ENCODE measurements at regions not wholly inside any gene's neighbourhood (a gene's known extent, or its start where the extent isn't known, plus 50 kb on each side); places are given as distances from the start of the nearest gene placed in this dataset.

- Histone ChIP-seq H3K79me2 (ENCODE audit: control insufficient read depth, insufficient read depth, low read length) (no peaks in the 10 kb centered on the region), H3K27ac (ENCODE audit: control insufficient read depth, insufficient read depth, low read length) (no peak overlapping the region), H3K9ac (ENCODE audit: control insufficient read depth, extremely low read depth, insufficient read depth, low read length) (no peak overlapping the region), H3K4me3 (ENCODE audit: control insufficient read depth in 2 of 3, extremely low read depth in 1 of 3, insufficient read depth in 2 of 3, low read depth in 1 of 3, low read length in 3 of 3) (no peak overlapping the region), H3K9me3 (ENCODE audit: control insufficient read depth, low read depth, low read length) (no peaks in the 10 kb centered on the region), H3K36me3 (ENCODE audit: control insufficient read depth in 2 of 2, extremely low read depth in 1 of 2, insufficient read depth in 2 of 2, low read length in 2 of 2) (no peaks in the 10 kb centered on the region), H3K27me3 (ENCODE audit: control insufficient read depth, extremely low read depth, insufficient read depth, low read length) (no peaks in the 10 kb centered on the region), H3K4me2 (ENCODE audit: control insufficient read depth, extremely low read depth, insufficient read depth, low read depth, low read length) (no peak overlapping the region), H4K20me1 (ENCODE audit: control insufficient read depth, extremely low read depth, insufficient read depth, low read length) (no peaks in the 10 kb centered on the region), H2AFZ (ENCODE audit: control insufficient read depth, low read length) (no peak overlapping the region), H3K4me1 (ENCODE audit: control insufficient read depth, extremely low read depth, insufficient read depth, low read length) (no peaks in the 10 kb centered on the region), H3K9me1 (ENCODE audit: control insufficient read depth, extremely low read depth, insufficient read depth, low read length) (no peaks in the 10 kb centered on the region)
- TF ChIP-seq CTCF (optimal IDR thresholded peaks at IDR 0.05 in 1 of 3, IDR thresholded peaks at IDR 0.05 in 1 of 3, conservative IDR thresholded peaks at IDR 0.05 in 1 of 3; ENCODE audit: extremely low read depth in 1 of 3, insufficient read depth in 2 of 3, low read length in 3 of 3), result no peak
- TF ChIP-seq EZH2 (IDR thresholded peaks at IDR 0.05; ENCODE audit: low read length), result no peak
- no peak for DNase-seq (ENCODE audit: low read depth, low spot score)
- dilution Hi-C loops (cut with MboI; ENCODE audit: extremely low pct_ligation_motif_present, low sequenced_read_pairs), result no loop called here
- no peak for FAIRE-seq
Observed at GRCh38 chrX:124435616-124436015, 89.3 kb downstream of the SH2D1A start.

DNA sequence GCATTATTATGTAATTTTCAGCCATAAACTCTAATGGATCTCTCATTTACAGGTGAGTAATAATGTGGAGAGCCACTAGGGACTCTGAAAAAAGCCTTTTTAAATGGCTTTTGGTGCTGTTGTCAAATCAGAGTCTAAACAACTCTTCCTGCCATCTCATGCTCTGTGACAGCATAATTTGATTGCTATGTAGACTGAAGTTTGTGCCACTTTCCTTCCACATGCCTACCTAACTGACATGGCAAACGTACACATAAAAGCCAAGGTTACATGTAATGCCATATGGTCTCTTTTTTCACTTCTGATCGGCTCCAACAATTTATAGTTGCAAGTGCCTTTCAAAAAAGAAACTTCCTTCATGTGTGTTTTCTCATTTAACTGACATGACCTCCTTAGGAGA, 94.3 kb downstream of the SH2D1A start:
- DNase-seq (ENCODE audit: low read depth, low spot score) (no peak), FAIRE-seq (no peak)
- Histone ChIP-seq H3K4me1 (ENCODE audit: control insufficient read depth, extremely low read depth, insufficient read depth, low read length) (no peaks in the 10 kb centered on the region), H3K27ac (ENCODE audit: control insufficient read depth, insufficient read depth, low read length) (no peak overlapping the region), H3K9me3 (ENCODE audit: control insufficient read depth, low read depth, low read length) (no peaks in the 10 kb centered on the region), H3K4me2 (ENCODE audit: control insufficient read depth, extremely low read depth, insufficient read depth, low read depth, low read length) (no peak overlapping the region), H3K27me3 (ENCODE audit: control insufficient read depth, extremely low read depth, insufficient read depth, low read length) (no peaks in the 10 kb centered on the region), H4K20me1 (ENCODE audit: control insufficient read depth, extremely low read depth, insufficient read depth, low read length) (no peaks in the 10 kb centered on the region), H3K4me3 (ENCODE audit: control insufficient read depth in 2 of 3, extremely low read depth in 1 of 3, insufficient read depth in 2 of 3, low read depth in 1 of 3, low read length in 3 of 3) (no peak overlapping the region), H3K9me1 (ENCODE audit: control insufficient read depth, extremely low read depth, insufficient read depth, low read length) (no peaks in the 10 kb centered on the region), H3K9ac (ENCODE audit: control insufficient read depth, extremely low read depth, insufficient read depth, low read length) (no peak overlapping the region), H3K79me2 (ENCODE audit: control insufficient read depth, insufficient read depth, low read length) (no peaks in the 10 kb centered on the region), H2AFZ (ENCODE audit: control insufficient read depth, low read length) (no peak overlapping the region), H3K36me3 (ENCODE audit: control insufficient read depth in 2 of 2, extremely low read depth in 1 of 2, insufficient read depth in 2 of 2, low read length in 2 of 2) (no peaks in the 10 kb centered on the region)
- TF ChIP-seq EZH2 (IDR thresholded peaks at IDR 0.05; ENCODE audit: low read length) (no peak), CTCF (optimal IDR thresholded peaks at IDR 0.05 in 1 of 3, IDR thresholded peaks at IDR 0.05 in 1 of 3, conservative IDR thresholded peaks at IDR 0.05 in 1 of 3; ENCODE audit: extremely low read depth in 1 of 3, insufficient read depth in 2 of 3, low read length in 3 of 3) (no peak)
- dilution Hi-C loops (cut with MboI; ENCODE audit: extremely low pct_ligation_motif_present, low sequenced_read_pairs), result no loop called here
